AG04450 (cell line): ENCODE measurements at regions not wholly inside any gene's neighbourhood (a gene's known extent, or its start where the extent isn't known, plus 50 kb on each side); places are given as distances from the start of the nearest gene placed in this dataset.

ENCODE experiments used
- CTCF ChIA-PET: fragments of 300-600, 350-600 bp; formaldehyde crosslinking; extraction: SDS; loops from one replicate; lab custom pipeline; 2022; ENCODE audit warnings: antibody characterized with exemption, inconsistent platforms; lab: Charles Lee
- POLR2A ChIA-PET: fragments of 350-600 bp; formaldehyde crosslinking; extraction: SDS; loops from one replicate; lab custom pipeline; 2021; ENCODE audit warnings: antibody characterized with exemption, inconsistent platforms; lab: Yijun Ruan, JAX
- DNase-seq: peaks from one replicate; pipeline ENCODE4 v3.0.0-alpha.2; 2011; ENCODE audit warnings: low read depth, low spot score
- H3K27ac ChIP-seq: one replicate; pipeline ENCODE4 v1.5.1; 2012; ENCODE audit warnings: low read depth, low read length, control low read depth
- H3K27me3 ChIP-seq: one replicate; pipeline ENCODE4 v1.6.0; 2012; ENCODE audit warnings: low read length; ENCODE audit not compliant: control insufficient read depth, insufficient read depth
- H3K4me3 ChIP-seq: 2 replicates; pipeline ENCODE4 v1.5.1; 2011; ENCODE audit warnings: mild to moderate bottlenecking, low read depth, low read length, control low read depth
- H3K9me3 ChIP-seq: 2 replicates; pipeline ENCODE4 v1.5.1; 2012; ENCODE audit warnings: low read length; ENCODE audit not compliant: control insufficient read depth, insufficient read depth
- TF ChIP-seq, protein P1 (sequence below): IDR thresholded peaks from 2 replicates; pipeline ENCODE4 v1.5.1; 2011; ENCODE audit warnings: low read depth, low read length, control low read depth, inconsistent platforms

DNA sequence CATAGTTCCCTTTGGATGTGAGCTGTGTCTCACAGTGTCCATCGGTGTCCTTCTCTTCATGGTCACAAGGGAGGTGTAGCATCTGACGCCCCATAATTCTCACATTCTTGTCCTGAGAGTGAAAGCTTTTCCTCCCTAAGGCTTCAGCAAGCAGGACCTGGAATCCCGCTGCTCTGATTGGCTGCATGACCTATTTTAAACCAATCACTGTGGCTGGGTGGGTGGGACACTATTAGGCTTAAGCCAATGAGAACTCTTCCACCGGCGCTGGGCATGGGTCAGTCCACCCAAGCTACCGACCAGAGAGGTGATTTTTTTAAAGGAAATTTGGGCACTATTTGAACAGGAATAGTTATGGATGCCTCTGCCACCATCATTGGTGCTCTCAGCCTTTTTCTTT lies 385.9 kb downstream of the MFSD1 start:
- H3K4me3 ChIP-seq, result no peak overlapping the region
- H3K27ac ChIP-seq, result no peak overlapping the region
- H3K27me3 ChIP-seq, result no peaks in the 10 kb centered on the region
- no peak for DNase-seq
- POLR2A ChIA-PET, result no interaction called here
- CTCF ChIA-PET, result no interaction called here
- peaks cover 4% of the 10 kb centered on the region; the same call in 1 of the 2 replicates for H3K9me3 ChIP-seq
- TF ChIP-seq, protein P1, sequence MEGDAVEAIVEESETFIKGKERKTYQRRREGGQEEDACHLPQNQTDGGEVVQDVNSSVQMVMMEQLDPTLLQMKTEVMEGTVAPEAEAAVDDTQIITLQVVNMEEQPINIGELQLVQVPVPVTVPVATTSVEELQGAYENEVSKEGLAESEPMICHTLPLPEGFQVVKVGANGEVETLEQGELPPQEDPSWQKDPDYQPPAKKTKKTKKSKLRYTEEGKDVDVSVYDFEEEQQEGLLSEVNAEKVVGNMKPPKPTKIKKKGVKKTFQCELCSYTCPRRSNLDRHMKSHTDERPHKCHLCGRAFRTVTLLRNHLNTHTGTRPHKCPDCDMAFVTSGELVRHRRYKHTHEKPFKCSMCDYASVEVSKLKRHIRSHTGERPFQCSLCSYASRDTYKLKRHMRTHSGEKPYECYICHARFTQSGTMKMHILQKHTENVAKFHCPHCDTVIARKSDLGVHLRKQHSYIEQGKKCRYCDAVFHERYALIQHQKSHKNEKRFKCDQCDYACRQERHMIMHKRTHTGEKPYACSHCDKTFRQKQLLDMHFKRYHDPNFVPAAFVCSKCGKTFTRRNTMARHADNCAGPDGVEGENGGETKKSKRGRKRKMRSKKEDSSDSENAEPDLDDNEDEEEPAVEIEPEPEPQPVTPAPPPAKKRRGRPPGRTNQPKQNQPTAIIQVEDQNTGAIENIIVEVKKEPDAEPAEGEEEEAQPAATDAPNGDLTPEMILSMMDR, result no peak

DNA sequence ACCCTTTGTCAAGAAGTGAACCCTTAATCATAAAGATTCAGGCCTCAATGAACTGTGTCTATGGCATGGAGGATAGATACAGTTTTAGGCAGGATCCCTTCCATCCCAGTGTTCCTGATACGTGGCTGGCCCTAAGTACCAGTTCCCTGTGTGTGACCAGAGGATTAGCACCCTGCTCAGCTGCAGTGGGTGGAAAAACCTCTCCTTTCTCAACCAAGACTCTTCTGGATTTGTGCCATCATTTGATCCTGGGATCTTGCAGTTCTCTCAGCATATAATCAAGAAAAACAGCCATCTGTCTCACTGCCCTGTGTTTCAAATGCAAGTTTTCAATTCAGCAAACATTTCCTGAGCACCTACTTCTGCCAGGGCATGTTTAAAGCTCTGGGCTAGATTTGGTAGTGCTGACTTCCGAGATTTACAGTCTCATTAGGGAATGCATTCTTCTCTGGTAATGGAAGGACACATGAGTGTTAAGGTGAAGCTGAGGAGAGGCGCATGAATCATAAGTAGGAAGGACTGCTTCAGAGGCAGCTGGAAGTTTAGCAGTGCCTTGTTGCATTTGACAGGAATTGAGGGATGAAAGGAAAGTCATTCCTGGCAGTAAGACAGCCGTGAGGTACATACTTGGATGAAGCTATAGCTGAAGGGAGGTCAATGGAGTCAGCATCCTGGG lies 388.3 kb downstream of the MFSD1 start:
- no peak for DNase-seq
- no peak overlapping the region for H3K27ac ChIP-seq
- ChIA-PET CTCF (no interaction called here), POLR2A (no interaction called here)
- peaks cover 4% of the 10 kb centered on the region; the same call in 1 of the 2 replicates for H3K9me3 ChIP-seq
- H3K4me3 ChIP-seq, result no peak overlapping the region
- H3K27me3 ChIP-seq, result no peaks in the 10 kb centered on the region
- TF ChIP-seq, protein P1, result no peak

DNA sequence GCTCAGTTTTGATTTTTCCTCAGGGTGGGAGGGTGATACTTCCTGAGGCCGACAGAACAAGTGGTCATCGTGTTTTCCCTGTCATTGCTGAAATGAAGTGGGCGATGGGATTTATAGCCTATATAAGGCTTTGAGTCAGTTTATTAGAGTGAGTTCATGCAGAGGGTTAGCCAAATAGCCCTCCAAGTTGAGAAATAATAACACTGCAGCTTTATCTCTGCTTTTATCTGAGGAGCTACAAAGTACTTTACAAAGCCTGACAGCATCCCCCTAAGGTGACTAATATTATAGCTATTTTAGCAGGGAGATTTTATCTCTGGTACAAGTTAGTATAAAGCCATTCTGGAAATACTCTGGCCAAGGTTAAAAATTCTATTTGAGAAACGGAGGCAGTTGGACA lies 389.6 kb downstream of the MFSD1 start:
- TF ChIP-seq, protein P1, result no peak
- CTCF ChIA-PET, result no interaction called here

DNA sequence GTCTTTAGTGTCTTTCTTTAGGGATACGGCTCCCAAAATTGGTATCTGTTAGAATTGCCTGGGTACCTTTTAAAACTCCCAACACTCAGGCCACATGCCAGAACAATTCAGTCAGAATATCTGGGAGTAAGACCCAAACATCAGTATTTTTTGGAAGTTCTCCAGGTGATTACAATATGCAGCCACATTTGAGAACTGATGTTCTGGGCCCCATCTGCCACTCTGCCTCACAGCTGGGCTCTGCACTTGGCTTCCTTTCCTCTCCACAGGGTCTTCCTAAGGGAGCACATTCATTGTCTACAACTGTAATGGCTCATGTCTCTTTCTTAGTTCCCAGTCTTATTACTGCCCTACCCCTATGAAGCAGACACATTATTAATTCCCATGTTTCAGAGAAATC lies 394.5 kb downstream of the MFSD1 start:
- ChIA-PET POLR2A (no interaction called here), CTCF (no interaction called here)
- Histone ChIP-seq H3K9me3 (0 out of 2 replicates have a peak, but pooled peaks cover 3% of the 10 kb centered on the region), H3K27me3 (no peaks in the 10 kb centered on the region), H3K4me3 (no peak overlapping the region), H3K27ac (no peak overlapping the region)
- no peak for DNase-seq
- TF ChIP-seq, protein P1, result no peak

More for the DNA sequence above, 389.6 kb downstream of the MFSD1 start:
- Histone ChIP-seq H3K27ac (no peak overlapping the region), H3K4me3 (no peak overlapping the region), H3K9me3 (peaks cover 4% of the 10 kb centered on the region; the same call in 1 of the 2 replicates), H3K27me3 (no peaks in the 10 kb centered on the region)
- POLR2A ChIA-PET, result interaction anchor here (1.0 kb wide), 1 partner anchor 9 kb away, joined by 4 read pairs; no protein-coding TSS in a partner anchor
- no peak for DNase-seq

DNA sequence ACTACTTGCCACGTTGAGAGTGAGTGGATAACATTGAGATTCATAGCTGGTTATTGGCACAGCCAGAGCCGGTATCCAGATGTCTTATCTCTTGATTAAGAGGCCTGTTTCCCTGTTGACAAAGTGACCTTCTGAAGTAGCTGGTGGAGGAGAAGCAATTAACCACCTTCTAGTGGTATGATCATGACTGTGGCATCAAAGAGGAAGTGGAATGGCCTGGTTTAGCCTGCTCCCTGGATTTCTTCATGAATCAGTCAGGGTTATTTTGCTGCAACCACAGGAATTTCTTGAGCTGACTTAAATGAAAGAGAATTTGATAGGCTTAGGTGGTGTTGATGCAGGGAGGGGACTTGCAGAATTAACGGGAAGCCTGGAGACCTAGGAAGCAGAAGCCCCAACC lies 398.3 kb downstream of the MFSD1 start:
- ChIA-PET CTCF (interaction anchor here (0.6 to 0.7 kb wide), 2 partner anchors 53 to 715 kb away, joined by 3 read pairs; no protein-coding TSS in a partner anchor), POLR2A (interaction anchor here (0.9 kb wide), 1 partner anchor 9 kb away, joined by 4 read pairs; no protein-coding TSS in a partner anchor)

More for the DNA sequence above, 398.3 kb downstream of the MFSD1 start:
- TF ChIP-seq, protein P1, result no peak
- H3K27me3 ChIP-seq, result no peaks in the 10 kb centered on the region
- no peak overlapping the region for H3K27ac ChIP-seq
- peak; percentile 34 for DNase-seq
- H3K4me3 ChIP-seq, result no peak overlapping the region
- H3K9me3 ChIP-seq, result 0 out of 2 replicates have a peak, but pooled peaks cover 3% of the 10 kb centered on the region
